GM19239 (cell line): ENCODE measurements at regions not wholly inside any gene's neighbourhood (a gene's known extent, or its start where the extent isn't known, plus 50 kb on each side); places are given as distances from the start of the nearest gene placed in this dataset.
A peak's percentile ranks its signal among the peaks of the same experiment; 100 is the strongest.

Experiments used
- DNase-seq: peaks from one replicate; pipeline ENCODE4 v3.0.0; 2011; ENCODE audit warnings: low spot score; ENCODE audit not compliant: insufficient read length
- FAIRE-seq: peaks from 2 replicates; lab custom pipeline; 2011; peaks lifted over from hg19 to GRCh38; lab: Jason Lieb, UNC

DNA sequence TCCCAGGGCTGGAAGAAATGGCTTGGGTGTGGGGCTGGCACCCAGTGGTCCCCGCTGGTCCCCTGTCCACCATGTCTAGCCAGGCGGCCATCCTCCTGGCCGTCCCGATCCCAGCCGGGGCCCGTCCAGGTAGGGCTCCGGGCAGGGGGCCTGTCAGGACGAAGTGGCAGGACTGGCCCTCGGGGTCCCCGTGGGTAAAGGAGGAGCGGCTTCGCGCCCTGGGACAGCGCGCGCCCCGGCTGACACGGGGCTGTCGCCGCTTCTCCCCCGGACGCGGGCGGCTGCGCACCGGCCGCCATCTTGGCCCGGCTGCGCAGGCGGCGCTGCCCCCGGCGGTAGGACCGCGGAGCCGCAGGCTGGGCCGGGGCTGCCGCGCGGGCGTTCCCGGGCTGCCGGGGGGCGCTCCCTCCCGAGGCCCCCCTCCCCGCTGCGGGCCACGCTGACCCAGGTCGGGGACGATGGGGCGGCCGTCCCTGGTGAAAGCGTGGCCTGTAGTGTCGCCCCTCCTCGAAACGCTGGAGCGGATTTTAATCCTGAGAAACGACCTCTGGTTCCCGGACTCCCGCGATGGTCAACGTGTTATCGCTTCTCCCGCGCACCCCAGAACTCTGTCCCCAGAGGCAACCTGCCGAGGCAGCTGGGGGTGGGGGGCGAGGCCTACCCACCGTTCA lies 60.4 kb upstream of the BCOR start:
- no peak for FAIRE-seq

DNA sequence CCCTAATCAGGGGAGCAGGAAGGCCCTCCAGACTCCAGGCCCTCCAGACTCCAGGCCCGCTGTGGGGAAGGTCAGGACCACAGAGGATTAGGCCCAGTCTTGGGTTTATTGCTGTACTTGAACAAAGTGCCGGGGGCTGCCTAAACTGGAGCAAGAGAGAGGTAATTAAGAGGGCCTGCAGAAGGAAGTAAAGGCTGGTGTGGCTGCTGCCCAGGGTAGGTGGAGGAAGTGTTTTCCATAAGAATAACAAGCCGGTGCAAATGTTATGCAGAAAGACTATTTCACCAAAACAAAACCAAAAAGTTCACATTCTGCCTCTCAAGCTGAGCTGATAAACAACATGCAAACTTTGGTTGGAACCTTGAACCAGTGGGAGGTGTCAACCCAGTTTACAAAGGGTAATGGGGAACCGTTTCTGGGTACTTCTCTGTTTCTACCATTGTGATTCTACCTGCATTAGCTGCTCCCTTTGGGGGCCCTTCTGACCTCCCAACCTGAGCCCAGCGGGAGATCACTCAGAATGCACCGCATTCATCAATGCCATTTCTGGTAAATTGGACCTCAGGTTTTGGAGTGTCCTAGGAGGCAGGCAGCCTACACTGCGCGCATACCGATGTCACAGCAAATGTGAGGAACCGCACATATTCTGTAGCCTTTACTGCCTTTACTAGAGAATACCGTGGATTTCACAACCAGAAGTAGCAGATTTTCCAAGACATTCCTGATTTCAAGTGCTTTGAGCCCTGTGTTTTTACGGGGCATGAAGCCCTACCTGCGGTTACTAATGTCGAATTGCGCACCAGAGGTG lies 59.7 kb upstream of the BCOR start:
- no peak for DNase-seq
- FAIRE-seq: peak; percentile 11

More for the DNA sequence above, 60.4 kb upstream of the BCOR start:
- no peak for DNase-seq

DNA sequence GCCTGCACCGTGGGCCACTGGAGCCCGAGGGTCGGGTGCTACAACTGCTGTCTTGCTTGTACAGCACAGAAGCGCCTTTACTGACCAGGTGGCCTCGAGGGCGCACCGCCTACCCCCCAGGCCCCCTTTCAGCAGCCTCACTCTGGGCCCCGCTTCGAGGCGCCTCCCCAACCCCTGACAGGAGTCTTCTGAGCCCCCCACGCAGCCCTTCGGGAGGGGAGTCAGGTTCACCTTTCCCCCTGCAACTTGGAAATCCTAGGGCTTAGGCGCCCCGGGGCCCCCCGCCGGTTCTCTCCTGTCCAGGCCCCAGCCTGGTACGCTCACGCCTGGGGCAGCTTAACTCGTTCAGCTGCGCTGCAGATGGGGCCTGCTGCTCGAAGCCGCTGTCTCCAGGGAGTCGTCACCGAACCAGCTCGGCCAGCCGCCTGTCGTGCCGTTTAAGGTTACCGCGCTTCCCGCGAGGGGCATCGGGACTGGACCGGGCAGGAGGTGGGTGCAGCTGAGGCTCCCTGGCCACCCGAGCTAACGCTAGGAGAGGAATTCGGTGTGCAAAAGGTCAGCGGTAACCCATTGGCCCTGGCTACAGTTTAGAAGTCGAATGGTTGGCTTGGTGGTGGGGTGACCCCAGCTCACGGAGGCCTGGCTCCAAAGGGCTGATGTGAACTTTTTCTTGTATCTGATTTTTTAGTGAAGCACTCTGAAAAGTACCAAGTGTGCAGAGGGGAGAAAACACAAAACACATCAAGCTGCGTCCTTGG lies 58.9 kb upstream of the BCOR start:
- DNase-seq (no peak), FAIRE-seq (no peak)

DNA sequence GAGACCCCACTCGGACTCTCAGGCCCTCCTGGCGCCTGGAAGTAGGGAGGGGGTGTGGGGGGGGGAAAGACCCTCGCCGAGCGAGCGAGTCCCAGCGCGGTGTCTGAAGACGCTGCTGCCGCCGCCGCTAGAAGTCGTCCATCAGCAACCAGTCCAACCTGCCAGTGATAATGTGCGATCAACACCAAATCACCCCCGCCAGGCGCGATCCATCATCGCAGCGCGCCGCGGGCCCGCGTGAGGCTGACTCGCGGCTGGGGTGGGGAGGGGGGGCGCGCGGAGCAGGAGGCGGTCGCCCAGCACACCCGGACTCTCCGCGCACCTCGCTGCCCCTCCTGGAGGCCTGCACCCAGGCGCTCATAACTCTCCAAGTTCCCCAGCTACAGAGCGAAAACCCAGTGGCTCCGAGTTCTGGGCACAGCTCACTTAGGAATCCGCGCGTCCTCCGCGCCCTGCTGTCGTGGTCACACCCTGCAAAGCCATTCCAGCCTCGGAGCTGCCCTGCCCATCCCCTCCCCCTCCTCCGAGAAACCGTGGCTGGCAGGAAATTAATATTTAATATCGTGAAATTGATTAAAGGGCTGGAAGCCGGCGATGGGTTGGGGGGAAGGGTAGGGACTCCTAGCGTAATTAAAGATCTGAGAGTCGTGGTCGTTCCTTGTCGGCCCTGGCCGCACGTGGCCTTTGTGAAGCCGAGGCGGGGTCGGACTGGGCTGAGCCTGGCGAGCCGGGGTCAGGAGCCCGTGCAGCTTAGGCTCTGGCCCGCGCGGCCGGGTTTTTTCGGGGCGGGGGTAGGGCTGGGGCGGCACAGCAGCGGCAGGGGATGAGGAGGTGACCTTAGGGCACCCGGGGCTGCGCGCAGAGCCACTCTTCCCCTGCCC lies 58.1 kb upstream of the BCOR start:
- DNase-seq (no peak), FAIRE-seq (no peak)

DNA sequence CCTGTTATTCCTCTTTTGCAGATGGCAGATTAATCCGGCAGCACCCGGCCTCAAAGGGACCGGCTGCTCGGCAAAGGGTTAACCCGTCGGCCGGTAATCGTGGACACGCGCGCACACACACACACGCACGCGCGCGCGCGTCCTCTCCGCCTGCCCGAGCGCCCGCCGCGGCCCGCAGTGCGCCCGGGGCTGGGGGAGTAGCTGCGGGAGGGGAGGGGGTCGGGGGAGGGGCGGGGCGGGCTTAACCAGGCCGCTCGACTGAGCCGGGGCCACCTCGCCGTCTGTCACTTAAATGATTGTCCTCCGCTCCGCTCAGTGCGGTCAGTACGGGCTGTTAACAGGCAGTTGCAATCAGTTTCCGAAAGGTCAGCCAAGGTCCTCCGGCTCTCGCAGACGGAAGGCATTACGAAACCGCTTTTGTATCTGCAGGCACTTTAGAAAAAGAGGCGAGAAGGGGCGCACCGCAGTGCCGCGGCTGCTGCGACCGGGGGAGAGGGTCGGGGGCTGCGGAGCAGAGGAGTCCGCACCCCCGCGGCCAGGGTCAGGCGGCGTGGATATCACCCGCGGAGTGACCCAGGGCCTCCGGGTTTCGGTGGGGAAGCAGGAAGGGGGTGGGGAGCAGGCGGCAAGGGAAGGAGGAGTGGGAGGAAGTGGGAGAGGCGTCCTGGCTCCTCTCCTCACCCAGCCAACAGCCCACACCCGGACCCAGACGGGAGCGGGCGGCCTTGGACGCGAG lies 57.3 kb upstream of the BCOR start:
- FAIRE-seq: peak; percentile 95
- no peak for DNase-seq

DNA sequence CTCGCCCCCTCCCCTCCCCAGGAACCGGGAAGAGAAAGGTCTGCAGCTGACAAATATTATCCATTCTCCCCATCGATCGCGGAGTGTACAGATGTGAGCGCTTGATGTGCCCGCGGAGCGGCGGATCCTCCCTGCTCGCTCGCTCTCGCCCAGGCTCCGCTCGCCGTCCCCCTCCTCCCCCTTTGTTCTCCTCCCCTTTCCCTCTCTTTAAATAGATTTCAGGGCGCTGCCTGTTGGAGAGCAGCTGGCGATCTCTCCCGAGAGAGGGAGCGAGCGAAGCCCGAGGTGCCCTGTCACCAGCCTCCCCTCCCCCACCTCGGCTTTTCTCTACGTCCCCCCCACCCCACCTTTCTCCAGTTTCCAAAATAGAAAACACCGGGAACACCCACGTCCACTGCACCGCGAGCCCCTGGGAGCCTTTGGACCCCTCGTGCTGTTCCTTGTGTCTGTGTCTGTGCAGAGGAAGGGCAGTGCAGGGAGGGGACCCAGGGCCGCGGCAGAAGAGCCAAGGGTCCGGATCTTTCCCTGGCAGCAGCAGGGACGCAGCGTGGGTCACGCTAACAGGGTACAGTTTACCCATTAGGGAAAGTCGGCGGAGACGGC lies 56.6 kb upstream of the BCOR start:
- FAIRE-seq (no peak), DNase-seq (no peak)

DNA sequence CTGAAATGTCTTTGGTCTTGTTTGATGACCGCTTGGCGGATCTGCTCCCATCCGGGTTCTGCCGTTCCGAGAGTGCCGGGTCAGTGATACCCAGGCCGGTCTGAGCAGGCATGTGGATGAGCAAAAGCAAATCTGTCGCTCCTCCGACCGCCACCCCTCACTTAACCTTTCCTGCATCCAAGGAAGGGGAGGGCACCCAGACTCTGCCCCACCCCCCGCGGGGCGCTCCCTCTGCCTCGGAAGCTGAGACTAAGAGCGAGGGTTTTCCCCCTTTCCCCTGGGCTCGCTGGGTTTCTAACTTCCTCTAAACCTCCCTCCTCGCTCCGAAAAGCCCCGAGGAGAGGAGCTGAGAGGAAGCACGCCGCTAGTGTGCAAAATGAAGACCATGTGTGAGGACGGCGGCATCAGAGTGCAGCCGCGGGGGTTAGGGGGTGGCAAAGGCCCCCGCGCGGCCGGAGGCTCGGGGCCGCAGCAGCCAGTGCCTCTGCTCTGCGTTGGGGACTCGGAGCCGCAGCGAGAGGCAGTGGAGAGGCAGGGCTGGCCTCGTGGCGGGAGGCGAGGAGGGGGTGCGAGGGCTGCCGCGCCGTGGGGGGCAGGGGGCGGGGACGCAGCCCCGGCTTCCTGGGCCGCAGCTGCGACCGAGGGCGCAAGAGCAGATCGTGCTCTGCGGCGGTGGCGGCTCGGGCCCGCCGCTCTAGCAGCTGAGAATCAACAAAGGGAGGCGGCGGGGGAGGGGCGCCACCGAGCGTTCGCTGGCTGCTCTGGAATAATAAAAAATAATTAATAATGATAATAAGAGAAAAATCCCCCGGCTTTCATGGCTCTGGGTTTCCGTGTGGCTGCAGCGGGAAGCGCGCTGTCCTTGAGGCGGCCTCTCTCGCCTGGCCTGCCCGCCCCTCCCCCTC lies 55.8 kb upstream of the BCOR start:
- peak; percentile 92 for FAIRE-seq
- peak; percentile 71 for DNase-seq

DNA sequence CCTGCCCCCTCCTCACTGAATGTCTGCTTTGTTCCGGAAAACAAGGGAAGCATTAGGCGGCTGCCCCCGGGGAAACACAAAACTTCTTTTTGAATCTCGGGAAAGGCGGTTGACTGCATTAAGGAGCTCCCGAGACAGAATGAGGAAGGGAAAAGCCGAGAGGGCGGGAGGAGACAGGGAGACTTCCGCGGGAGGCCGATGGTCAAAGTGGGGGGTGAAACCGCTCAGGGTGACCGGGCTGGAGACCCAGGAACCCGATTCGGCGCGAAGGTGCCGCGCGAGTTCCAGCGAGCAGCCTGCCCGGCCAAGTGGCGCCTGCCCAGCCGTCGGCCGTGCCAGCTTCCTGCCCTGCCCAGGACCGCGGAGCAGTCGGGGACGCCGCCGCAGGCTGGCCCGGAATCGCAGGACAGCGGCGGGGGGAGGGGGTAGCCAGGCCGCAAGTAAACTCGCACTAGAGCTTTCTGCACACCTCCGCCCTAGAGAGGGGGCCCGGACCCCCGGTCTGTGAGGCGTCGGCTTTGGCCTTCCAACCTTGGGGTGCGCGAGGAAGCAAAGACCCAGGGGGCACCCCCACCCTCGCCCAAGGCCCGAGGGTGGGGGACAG lies 55.1 kb upstream of the BCOR start:
- FAIRE-seq: no peak
- DNase-seq: no peak

DNA sequence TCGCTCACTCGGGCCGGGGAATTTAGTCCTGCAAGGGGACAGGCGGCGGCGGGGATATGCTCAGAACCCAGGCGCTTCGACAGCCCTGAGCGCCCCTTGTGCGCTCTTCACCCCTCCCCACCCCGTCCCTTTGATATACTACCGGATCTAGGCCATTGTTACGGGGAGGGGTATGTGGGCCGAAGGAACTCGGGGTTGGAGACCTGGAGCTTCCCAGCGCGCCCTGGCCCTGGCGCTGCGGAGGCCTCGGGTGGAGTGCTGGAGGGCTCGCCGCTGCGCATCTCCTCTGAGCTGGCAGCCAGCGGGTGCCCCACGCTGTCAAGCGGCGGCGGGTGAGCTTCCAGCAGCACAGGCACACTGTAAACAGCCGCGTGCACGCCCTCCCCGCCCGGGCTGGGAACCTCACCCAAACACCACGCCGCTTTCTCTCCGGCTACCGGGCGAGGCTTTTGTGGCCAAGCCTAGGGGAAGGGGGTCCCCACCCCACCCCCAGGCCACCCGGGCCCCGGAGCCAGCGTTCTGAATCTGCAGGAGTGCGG lies 54.5 kb upstream of the BCOR start:
- FAIRE-seq (no peak), DNase-seq (no peak)

DNA sequence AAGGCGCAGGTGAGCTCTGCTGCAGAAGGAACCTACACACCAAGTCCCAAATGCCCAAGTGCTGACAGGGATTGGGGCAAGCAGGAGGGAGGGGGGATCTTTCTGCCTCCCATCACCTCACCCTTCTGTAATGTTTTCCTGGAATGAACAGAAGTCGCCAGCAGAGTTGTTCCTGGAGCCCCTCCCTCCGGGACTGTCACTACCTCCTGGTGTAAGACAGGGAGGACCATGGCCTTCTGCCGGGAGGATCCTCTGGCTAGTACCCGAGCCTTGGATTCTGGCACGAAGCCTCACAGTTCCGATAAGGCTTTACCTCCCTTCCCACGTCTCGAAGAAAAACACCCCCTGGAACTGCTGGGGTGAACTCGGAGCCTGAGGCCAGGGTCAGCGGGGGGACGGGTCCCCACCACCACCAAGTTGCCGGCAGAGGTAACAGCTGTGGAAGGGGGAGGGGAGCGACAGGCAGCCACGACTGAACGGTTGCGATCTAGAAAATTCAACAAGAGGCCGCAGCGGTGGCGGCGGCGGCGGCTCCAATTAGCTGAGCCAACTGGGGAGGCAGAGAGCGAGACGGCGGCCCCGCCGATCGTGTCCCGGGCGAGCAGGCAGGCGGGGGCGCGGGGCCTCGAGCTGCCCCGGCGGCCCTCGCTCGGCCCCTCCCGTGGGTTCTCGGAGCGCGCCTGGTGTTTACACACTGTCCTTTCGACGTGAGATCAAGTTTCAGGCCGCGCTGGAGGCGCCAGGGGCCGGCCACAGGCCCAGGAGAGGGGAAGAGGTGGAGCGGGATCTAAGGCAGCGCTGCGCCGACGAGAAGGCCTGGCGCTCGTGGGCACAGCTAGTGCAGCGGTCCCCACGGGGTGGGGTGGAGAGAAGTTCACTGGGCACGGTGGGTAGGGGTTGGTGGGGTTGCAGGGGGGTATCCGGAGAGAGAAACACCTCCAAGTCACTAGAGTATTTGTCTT lies 53.7 kb upstream of the BCOR start:
- FAIRE-seq: peak; percentile 26
- DNase-seq: no peak

DNA sequence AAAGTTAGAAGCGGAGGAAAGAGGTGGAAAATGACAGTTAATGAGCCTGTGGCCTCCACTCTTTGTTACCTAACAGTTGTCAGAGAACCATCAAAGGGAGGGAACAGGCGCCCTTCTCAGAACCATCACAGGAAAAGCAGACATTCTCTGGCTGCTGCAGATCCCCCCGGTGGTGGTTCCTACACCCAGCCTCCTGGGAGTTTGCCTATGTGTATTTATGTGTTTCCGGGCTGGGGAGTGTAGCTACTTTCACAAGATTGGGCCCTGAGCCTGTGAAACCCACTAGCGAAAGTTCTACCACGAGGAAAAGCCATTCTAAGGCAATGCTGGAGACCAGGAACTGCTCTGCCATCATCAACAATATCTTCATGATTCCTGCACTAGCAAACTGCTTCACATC lies 52.7 kb upstream of the BCOR start:
- FAIRE-seq (peak; percentile 89), DNase-seq (no peak)

DNA sequence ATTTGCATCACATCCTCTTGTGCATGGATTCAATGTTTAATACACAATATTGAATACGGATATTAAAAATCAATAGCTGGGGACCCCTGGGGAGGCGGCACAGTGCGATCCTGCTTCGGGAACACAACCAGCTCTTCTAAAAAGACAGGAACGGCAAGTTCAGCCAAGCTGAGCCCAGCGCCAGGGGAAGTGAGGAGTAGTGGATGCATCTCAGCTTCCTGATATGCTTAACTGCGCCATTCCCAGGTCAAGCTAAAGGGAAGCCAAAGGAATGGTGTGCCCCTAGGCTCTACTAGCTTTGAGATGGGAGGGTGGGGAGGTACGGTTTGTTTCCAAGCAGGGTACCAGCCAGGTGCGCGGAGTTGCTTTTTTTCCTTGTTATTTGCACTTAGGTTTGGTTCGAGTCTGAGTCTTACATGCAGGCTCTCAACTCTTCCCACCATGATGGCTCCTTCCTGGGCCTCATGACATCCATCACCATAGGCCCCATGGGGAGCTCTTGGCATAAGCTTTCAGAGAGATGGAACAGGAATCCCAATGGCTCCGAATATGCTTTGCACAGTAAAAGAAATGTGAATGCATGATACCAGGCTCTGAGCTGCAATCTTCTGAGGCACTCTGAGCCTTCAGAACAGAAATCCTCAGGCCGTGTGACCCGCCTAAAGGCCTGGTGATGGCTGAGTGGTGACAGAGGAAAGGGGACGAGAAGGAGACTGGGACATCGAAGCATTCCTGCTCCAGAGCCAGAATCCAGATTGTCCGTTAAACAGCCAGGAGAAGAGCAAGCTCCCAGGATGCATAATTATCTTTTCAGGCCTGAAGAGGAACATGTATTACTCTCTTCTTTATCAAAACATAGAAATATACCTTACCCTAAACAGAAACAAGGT lies 51.8 kb upstream of the BCOR start:
- DNase-seq (no peak), FAIRE-seq (no peak)

DNA sequence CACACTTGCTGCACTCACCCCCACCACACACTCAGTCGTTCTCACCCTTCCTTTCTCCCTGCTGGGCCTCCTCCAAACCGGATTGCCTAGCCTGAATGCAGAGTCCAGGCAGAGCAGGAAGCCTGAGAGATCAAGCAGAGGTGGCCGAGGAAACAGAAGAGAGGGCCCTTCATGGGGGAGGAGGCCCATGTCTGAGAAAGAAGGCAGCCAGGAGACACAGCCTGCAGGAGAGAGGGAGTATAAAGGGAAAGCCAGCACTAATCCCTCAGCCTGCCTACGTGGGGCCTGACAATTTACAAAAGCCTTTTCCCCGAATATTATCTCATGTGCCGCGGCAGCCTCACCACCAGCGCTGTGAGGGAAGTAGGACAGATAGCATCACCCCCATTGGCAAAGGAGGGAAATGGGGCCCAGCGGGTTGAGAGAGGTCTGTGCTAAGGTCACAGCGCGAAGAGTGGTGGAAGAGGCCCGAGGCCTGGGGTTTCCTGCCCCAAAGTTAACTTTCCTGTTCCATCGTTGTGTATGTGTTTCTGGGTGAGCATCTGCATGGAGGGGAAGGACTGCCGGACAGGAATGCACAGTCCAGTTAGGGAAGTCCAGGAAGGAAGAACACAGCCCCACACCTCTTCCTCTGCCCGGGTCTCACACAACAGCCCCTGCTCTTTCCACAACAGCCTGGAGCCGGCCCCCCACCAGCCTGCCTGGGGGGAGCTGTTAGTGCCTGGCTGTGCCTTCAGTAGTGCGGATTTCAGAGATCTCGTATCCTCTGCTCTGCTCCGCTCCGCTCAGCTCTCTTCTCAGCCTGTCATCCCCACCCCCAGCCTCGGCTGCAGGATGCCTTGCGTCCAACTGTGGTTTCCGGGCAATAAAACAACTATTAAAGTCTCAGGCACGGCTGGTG lies 50.9 kb upstream of the BCOR start:
- no peak for DNase-seq
- peak; percentile 76 for FAIRE-seq

DNA sequence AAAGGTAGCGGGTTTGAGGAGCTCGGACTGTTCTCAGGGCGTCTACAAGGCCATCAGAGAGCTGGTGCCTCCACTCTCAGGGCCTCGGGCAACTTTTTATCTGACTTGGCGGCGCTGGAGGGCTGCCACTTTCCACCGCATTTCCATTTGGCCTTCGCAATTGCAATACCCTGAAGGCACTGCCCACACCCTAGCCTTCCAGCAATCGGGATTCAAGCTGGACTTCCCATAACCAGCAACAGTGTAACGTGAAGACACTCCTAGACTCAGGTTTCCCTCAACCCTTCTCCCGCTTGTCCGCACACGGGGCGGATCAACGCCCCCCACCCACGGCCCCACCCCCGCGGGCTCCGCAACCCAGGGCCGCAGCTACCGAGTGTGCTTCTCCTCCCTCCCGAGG lies 50.2 kb upstream of the BCOR start:
- DNase-seq: no peak
- FAIRE-seq: no peak
